ES-I3 (cell line): ENCODE measurements at regions not wholly inside any gene's neighbourhood (a gene's known extent, or its start where the extent isn't known, plus 50 kb on each side); places are given as distances from the start of the nearest gene placed in this dataset.

ENCODE experiments used
- H3K36me3 ChIP-seq: 2 replicates; pipeline ENCODE4 v1.6.1; 2013; ENCODE audit warnings: mild to moderate bottlenecking, low read length, control low read depth, moderate library complexity; ENCODE audit not compliant: insufficient read depth
- H3K4me1 ChIP-seq: 2 replicates; pipeline ENCODE4 v1.6.1; 2013; ENCODE audit warnings: mild to moderate bottlenecking, control low read depth, low read length; ENCODE audit not compliant: insufficient read depth
- H3K9ac ChIP-seq: 2 replicates; pipeline ENCODE4 v1.6.1; 2013; ENCODE audit warnings: low read depth, mild to moderate bottlenecking, low read length, moderate library complexity
- H3K9me3 ChIP-seq: 2 replicates; pipeline ENCODE4 v1.6.1; 2013; ENCODE audit warnings: mild to moderate bottlenecking, low read length, moderate library complexity; ENCODE audit not compliant: control insufficient read depth, insufficient read depth

DNA sequence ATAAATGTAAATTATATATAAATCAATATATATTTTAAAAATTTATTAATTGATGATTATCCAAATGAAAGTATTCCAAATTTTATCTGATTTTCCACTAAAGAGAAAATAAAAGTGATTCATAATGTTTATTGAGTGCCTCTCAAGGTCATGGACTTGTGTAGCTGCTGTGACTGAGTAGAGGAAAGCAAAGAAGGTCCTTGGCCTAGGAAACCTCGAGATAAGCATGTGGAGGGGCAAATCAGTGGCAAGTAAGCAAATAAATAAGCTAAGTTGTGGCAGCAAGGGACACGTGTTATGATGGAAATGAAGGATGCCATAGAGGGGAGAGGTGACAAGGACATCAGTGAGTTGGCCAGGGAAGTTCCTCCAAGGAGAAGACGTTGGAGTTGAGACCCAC, 866.1 kb upstream of the ID2 start:
- H3K4me1 ChIP-seq = no peaks in the 10 kb centered on the region
- no peaks in the 10 kb centered on the region for H3K9me3 ChIP-seq
- H3K9ac ChIP-seq = no peak overlapping the region
- H3K36me3 ChIP-seq = no peaks in the 10 kb centered on the region

DNA sequence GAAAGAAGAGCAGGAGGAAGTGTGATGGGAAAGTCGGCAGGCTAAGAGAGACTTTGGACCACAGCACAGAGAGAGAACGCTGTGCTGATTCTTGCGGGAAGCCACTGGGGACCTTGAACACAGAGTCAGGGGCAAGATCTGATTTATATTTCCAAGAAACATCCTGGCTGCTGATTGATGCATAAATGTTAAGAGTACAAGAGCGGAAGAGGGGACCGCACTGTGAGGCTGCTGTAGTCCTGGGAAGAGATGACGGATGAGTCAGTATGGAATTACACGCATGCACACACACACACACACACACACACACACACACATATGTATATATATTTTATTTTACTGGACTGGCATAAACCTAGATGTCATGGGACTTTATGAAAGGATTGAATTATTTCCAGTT, 865.6 kb upstream of the ID2 start:
- Histone ChIP-seq H3K4me1 (no peaks in the 10 kb centered on the region), H3K9me3 (no peaks in the 10 kb centered on the region), H3K36me3 (no peaks in the 10 kb centered on the region), H3K9ac (no peak overlapping the region)

DNA sequence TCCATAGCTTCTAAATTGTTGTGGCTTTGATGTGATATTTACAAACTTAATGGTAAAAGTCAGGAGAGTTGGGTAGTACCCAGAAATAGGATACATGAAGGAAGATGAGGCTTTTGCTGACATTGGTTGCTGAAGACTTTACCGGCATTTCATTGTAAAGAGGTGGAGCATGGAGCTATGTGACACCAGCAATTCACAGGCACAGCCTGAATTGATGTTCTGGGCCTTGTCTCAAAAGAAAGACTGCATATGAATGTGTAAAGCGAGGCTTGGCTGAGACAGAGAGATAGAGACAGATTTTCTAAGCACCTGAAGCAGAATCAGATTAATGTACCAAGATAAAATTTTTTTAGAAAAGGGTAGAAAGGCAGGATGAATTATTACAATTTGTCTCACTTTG, 864.9 kb upstream of the ID2 start:
- no peaks in the 10 kb centered on the region for H3K9me3 ChIP-seq
- H3K36me3 ChIP-seq = no peaks in the 10 kb centered on the region
- no peak overlapping the region for H3K9ac ChIP-seq
- no peaks in the 10 kb centered on the region for H3K4me1 ChIP-seq

DNA sequence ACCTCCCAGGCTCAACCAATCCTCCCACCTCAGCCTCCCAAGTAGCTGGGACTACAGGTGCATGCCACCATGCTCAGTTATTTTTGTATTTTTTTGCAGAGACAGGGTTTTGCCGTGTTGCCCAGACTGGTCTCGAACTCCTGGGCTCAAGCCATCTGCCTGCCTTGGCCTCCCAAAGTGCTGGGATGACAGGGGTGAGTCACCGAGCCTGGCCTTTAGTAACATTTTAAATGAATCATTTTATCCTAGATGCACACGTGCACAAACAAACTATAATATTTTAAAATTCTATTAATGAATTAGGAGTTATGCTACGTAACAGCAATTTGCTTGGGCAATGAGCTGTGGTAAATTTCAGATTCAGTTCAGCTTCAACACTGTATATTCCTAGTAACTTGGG, 862.5 kb upstream of the ID2 start:
- H3K9me3 ChIP-seq = no peaks in the 10 kb centered on the region
- H3K9ac ChIP-seq = no peak overlapping the region
- H3K4me1 ChIP-seq = no peaks in the 10 kb centered on the region
- no peaks in the 10 kb centered on the region for H3K36me3 ChIP-seq

DNA sequence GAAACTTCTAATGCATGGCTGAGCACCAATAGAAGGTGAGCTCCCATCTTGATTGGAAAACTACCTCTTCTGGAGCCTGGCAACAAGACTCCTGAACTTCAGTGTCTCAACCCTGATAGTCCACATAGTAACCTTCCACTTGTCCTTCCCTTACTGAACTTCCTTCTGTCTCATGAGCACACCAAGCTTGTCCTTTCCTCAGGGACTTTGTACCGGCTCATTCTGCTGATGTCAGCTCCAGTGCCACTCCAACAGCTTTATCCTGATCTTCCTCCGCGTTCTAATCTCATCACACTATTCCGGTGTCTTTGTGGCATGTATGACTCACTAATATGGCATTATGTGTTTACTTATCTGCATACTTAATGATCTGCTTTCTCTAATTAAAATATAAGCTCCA, 862.0 kb upstream of the ID2 start:
- no peaks in the 10 kb centered on the region for H3K36me3 ChIP-seq
- H3K9me3 ChIP-seq = no peaks in the 10 kb centered on the region
- H3K9ac ChIP-seq = no peak overlapping the region
- H3K4me1 ChIP-seq = no peaks in the 10 kb centered on the region

DNA sequence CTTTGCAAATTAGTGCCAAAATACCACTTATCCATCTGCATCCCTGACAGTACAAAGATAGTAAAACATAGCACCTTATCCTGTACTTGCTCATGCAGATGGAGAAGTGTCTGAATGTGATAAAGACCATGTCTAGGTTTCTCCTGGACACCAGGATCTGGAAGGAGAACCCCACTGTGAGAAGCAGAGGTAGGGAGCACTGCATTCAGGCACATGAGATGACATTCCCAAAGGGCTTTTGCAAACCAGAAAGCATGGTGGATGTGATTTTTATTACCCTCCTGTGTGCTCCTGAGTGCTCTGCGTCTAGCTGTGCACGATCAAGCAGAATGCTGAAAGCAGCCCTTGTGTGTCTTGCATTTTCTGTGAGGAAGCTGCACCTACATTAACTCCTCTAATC, 857.6 kb upstream of the ID2 start:
- Histone ChIP-seq H3K4me1 (no peaks in the 10 kb centered on the region), H3K9ac (no peak overlapping the region), H3K36me3 (no peaks in the 10 kb centered on the region), H3K9me3 (no peaks in the 10 kb centered on the region)

DNA sequence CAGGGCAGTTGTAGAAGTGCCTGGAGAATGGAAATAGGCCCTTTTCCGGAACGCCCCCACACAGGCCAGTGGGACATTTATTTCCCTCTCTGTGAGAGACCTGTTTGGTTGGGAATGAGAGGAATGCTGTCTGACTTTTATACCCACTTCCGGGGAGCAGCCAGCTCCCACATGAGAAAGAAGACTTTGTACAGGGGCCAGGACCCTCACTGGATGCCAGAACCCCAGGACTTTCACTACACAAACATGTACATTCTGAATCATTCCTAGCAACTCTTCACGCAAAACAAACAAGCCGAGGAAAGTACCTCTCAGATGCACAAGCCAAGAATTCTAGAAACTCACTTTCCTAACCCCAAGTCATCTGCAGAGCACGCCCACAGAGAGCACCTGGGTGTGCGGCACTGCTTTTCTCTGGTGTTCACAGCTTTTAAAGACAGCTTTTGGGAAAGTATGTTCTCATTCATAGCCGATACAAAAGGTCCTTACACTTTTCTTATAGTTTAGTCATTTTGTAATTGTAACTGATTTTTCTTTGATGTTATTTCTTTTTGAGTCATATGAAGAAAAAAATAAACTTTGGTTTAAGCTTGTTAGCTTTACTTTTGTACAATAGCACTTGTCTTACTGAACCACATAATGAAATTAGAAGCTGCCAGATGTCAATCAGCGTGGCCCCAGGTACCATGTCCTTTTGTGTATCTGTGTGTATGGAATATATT, 856.1 kb upstream of the ID2 start:
- H3K36me3 ChIP-seq = no peaks in the 10 kb centered on the region
- H3K9ac ChIP-seq = no peak overlapping the region
- no peaks in the 10 kb centered on the region for H3K9me3 ChIP-seq
- H3K4me1 ChIP-seq = no peaks in the 10 kb centered on the region

DNA sequence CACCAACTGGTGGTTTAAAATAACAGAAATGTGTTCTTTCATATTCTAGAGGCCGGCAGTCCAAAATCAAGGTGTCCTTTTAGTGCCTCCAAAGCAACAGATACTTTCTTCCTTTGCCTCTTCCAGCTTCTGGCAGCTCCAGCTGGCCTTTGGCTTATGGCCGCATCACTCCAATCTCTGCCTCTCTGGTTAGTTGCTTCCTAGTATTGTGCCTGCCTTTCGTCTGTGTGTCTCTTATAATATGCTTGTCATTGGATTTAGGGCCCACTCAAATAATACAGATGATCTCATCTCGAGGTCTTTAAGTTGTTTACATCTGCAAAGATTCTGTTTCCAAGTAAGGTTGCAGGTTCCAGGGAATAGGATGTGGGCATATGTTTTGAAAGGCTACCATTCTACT, 855.2 kb upstream of the ID2 start:
- H3K36me3 ChIP-seq = no peaks in the 10 kb centered on the region
- no peaks in the 10 kb centered on the region for H3K9me3 ChIP-seq
- H3K4me1 ChIP-seq = no peaks in the 10 kb centered on the region
- H3K9ac ChIP-seq = no peak overlapping the region

DNA sequence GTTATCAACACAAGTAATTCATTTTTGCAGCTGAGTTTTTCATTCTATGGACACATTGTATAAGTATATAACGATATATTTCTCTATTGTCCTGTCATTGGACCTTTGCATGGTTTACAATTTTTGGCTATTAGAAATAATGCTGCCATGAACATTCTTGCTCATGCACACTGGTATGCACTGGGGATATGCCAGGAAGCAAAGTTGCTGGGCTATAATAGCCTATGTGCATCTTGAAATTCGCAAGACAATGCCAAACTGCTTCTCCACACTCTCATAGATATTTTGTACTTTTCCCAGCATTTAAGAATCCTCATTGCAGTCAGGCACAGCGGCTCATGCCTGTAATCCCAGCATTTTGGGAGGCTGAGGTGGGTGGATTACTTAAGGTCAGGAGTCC, 852.6 kb upstream of the ID2 start:
- H3K9ac ChIP-seq = no peak overlapping the region
- no peaks in the 10 kb centered on the region for H3K4me1 ChIP-seq
- no peaks in the 10 kb centered on the region for H3K36me3 ChIP-seq
- no peaks in the 10 kb centered on the region for H3K9me3 ChIP-seq

DNA sequence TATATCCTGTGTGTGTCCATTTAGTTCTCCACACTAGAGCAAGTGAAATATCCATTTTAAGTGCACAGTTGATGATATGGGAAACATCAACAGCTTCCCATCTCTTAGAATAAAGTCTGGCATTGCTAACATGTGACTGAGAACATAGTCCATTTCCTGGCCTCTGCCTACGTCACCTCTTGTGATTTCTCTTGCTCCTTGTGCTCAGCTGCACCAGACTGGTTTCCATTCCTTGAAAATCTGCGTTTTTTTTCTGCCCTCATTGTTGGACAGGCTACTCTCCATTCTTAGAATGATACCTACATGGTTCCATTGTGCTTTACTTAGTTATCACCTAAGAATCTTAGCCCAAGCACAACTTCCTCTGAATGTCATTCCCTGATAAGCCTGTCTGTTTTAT, 851.2 kb upstream of the ID2 start:
- no peaks in the 10 kb centered on the region for H3K4me1 ChIP-seq
- no peaks in the 10 kb centered on the region for H3K36me3 ChIP-seq
- H3K9ac ChIP-seq = no peak overlapping the region
- H3K9me3 ChIP-seq = no peaks in the 10 kb centered on the region

DNA sequence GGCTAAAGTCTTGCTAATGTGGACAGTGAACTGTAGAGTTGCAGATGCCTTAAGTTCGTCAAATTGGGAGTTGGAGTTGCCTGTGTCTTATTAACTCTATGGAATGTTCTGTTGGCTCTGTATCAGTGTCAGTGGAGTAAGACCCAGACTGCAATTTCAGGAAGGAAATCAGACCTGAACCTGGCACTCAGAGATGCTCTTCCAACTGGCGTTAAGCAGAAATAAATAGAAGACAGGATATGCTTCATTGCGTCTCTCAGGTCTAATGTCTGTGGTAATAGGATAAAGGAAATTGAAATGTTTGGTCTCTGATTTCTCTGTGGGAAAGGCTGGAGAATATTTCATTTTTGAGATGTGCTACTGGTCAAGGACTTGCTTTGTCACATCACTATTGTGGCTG, 846.7 kb upstream of the ID2 start:
- H3K4me1 ChIP-seq = no peaks in the 10 kb centered on the region
- no peaks in the 10 kb centered on the region for H3K36me3 ChIP-seq
- H3K9me3 ChIP-seq = no peaks in the 10 kb centered on the region
- H3K9ac ChIP-seq = no peak overlapping the region

DNA sequence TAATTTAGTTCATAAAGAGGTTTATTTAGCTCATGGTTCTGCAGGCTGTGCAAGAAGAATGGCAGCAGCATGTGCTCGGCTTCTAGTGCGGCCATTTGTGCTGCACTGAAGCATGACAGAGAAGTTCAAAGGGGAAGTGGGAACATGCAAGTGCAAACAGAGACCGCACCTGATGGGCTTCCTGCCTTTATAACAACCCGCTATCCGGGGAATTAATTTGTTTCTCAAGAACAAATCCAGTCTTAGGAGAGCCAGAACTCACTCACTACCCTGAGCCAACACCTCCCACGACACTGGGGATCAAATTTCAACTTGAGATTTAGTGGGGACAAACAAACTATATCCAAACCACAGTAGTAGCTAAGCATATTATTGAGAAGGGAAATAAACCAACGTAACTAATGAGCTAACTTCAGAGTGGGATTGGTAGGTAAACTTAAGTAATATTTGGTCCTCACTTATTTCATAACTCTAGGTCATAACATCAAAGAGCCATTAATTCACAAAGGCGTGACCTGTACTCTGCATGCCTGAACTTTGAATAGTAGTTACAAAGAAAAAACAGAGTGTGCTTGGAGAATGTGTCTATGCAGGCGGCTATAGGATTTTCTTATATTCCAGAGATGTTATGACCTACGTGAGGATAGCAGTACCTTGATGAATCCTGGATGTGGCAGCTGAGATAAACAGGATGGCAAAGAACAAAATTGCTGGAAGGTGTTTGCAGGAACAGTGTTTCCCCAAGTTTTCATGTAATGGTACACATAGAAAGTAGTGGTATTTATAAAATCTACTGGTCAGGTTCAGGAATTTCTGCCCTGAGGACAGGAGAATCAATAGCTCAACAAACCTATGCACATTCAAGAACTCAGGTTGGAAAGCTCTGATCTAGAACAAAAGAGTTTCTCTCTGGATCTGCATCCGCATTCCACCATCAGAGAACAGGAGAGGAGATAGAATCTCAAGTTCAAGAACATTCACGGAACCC, 845.9 kb upstream of the ID2 start:
- Histone ChIP-seq H3K4me1 (no peaks in the 10 kb centered on the region), H3K9me3 (no peaks in the 10 kb centered on the region), H3K9ac (no peak overlapping the region), H3K36me3 (no peaks in the 10 kb centered on the region)

DNA sequence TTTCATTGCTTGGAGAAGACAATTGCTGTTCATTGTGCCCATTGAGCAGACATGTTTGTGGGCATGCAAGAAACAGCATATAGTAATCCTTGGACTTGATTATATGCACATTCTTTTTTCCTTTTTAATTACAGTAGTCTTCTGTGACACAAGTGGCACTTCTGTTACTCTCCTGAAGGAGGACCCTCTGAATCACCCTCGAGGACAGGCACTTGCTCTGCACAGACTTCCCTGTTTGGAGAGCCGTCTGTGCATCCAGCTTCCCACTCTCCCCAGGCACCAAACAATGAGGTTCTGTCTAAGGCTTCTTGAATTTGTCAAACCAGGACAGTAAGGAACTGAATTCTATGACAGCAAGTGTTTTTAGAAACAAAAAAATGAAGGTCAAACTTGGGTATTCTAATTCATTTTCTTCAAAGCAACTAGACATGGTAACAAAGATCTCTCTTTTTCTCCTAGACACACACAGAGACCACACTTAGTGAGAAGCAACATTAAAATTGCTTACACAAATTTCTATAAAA, 844.6 kb upstream of the ID2 start:
- Histone ChIP-seq H3K9me3 (no peaks in the 10 kb centered on the region), H3K4me1 (no peaks in the 10 kb centered on the region), H3K9ac (no peak overlapping the region), H3K36me3 (no peaks in the 10 kb centered on the region)

DNA sequence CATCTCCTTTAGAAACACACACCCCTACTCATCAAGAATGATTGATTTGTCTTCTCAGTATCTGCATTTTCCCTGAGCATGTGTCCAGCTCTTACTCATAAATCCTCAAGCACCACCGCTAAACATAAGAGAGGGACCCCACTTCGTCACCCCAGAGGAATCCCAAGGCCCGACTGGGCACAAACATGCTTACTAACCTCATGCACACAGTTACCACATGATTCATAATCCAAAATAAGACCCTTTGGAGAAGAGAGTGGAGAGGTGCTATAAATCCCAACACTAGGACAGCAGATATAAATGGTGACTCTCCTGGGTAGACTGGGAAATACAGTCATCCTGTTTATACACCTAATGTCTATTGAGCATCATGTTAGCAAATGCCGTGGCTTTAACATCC, 843.2 kb upstream of the ID2 start:
- H3K4me1 ChIP-seq = no peaks in the 10 kb centered on the region
- H3K9ac ChIP-seq = no peak overlapping the region
- H3K36me3 ChIP-seq = no peaks in the 10 kb centered on the region
- no peaks in the 10 kb centered on the region for H3K9me3 ChIP-seq
